SK-N-SH (cell line): ENCODE measurements at regions not wholly inside any gene's neighbourhood (a gene's known extent, or its start where the extent isn't known, plus 50 kb on each side); places are given as distances from the start of the nearest gene placed in this dataset.

Experiments
- CTCF ChIP-seq: fragments of 200-600 bp; sonication (generic); IDR thresholded peaks from 2 replicates; pipeline ENCODE4 v1.6.1; 2017; ENCODE audit warnings: antibody characterized with exemption, mild to moderate bottlenecking, moderate library complexity
- EP300 ChIP-seq, 2 experiments: IDR thresholded peaks; 2 replicates each; pipeline versions ENCODE4 v1.4.0 to v1.6.1; 2012; ENCODE audit warnings: borderline replicate concordance in 1 of 2, low read depth in 1 of 2, low read length in 1 of 2
- EZH2phosphoT487 ChIP-seq: fragments of 200-600 bp; sonication (generic); IDR thresholded peaks from 2 replicates; pipeline ENCODE4 v1.6.1; 2017; ENCODE audit warnings: low read depth, mixed run types, mild to moderate bottlenecking, antibody characterized with exemption, moderate library complexity, borderline replicate concordance
- GABPA ChIP-seq: IDR thresholded peaks from 2 replicates; pipeline ENCODE4 v1.4.0; 2012; ENCODE audit warnings: low read depth, mild to moderate bottlenecking
- MXI1 ChIP-seq: IDR thresholded peaks from 2 replicates; pipeline ENCODE4 v1.6.1; 2012; ENCODE audit warnings: mild to moderate bottlenecking, low read depth, low read length, improper control_type of control experiment
- NRF1 ChIP-seq: IDR thresholded peaks from 2 replicates; pipeline ENCODE4 v1.6.1; 2012; ENCODE audit warnings: low read depth, mild to moderate bottlenecking, low read length
- POLR2AphosphoS5 ChIP-seq: IDR thresholded peaks from 2 replicates; pipeline ENCODE4 v1.6.1; 2012; ENCODE audit warnings: low read depth, low read length
- REST ChIP-seq: IDR thresholded peaks from 2 replicates; pipeline ENCODE4 v1.6.1; 2012; ENCODE audit warnings: mild to moderate bottlenecking, low read depth, low read length, moderate library complexity
- RXRA ChIP-seq: IDR thresholded peaks from 2 replicates; pipeline ENCODE4 v1.4.0; 2012; ENCODE audit warnings: low read depth, mild to moderate bottlenecking, borderline replicate concordance
- SMC3 ChIP-seq: IDR thresholded peaks from 2 replicates; pipeline ENCODE4 v1.6.1; 2012; ENCODE audit warnings: low read depth, low read length, improper control_type of control experiment

GRCh38 chr2:200013906-200014305 lies 58.5 kb downstream of the MAIP1 start:
- TF ChIP-seq REST = no peak
- no peak for TF ChIP-seq POLR2AphosphoS5
- TF ChIP-seq SMC3 = no peak
- TF ChIP-seq CTCF = no peak
- no peak for TF ChIP-seq EP300 (IDR thresholded peaks at IDR 0.05; ENCODE audit: borderline replicate concordance in 1 of 2, low read depth in 1 of 2, low read length in 1 of 2)
- no peak for TF ChIP-seq EZH2phosphoT487
- TF ChIP-seq RXRA = no peak
- TF ChIP-seq GABPA = no peak
- TF ChIP-seq MXI1 = no peak
- no peak for TF ChIP-seq NRF1
